ENCODE measurements at regions not wholly inside any gene's neighbourhood (a gene's known extent, or its start where the extent isn't known, plus 50 kb on each side); places are given as distances from the start of the nearest gene placed in this dataset.

DNA sequence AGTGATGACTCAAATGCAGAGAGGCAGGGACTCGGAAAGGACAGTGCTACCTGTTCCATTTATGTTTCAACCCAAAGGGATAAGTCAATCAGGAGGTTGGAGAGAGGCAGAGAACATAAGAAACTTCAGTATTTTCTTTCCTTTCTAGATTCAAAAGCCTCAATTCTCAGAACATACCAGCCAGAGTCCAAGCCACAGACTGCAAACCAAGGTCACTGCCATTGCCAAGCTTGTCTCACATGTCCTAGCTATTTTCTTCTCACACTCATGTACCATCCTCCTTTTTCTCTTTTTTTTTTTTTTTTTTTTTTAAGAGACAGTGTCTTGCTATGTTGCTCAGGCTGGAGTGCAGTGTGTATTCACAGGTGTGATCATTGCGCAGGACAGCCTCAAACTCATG is 111.7 kb upstream of the AKIP1 start:
- H3K27ac ChIP-seq: no peak overlapping the region
- TF ChIP-seq, protein P1, sequence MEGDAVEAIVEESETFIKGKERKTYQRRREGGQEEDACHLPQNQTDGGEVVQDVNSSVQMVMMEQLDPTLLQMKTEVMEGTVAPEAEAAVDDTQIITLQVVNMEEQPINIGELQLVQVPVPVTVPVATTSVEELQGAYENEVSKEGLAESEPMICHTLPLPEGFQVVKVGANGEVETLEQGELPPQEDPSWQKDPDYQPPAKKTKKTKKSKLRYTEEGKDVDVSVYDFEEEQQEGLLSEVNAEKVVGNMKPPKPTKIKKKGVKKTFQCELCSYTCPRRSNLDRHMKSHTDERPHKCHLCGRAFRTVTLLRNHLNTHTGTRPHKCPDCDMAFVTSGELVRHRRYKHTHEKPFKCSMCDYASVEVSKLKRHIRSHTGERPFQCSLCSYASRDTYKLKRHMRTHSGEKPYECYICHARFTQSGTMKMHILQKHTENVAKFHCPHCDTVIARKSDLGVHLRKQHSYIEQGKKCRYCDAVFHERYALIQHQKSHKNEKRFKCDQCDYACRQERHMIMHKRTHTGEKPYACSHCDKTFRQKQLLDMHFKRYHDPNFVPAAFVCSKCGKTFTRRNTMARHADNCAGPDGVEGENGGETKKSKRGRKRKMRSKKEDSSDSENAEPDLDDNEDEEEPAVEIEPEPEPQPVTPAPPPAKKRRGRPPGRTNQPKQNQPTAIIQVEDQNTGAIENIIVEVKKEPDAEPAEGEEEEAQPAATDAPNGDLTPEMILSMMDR (IDR thresholded peaks at IDR 0.05): no peak
- no peak for TF ChIP-seq ZFX (IDR thresholded peaks at IDR 0.05; ENCODE audit: borderline replicate concordance)

DNA sequence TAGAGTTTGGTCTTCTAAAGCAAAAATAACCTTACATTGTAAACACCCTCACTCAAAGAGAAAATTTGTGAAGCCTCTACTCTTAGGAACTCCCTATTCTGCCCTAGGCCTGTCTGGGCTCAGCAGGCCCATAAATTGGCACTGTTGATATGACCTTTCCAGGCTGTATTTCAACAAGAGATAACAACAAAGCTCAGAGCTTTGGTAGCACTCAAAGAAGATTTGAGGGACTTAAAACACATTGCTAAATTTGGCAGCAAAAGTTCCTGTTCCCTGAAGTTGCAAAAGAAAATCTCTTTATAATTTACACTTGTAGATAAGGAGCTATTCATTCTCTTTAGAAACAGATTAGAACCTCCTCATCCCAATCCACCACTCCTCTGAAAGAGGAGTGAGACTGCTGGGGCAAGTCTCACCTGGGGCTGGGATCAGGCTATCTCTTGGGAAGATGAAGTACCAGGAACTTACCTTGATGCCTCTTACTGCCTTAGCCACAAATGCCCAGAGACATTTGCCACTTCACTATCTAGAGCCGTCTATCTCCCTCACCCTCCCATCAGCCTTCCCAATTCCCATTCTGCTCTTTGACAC is 110.4 kb upstream of the AKIP1 start:
- TF ChIP-seq ZFX (IDR thresholded peaks at IDR 0.05; ENCODE audit: borderline replicate concordance): no peak
- TF ChIP-seq, protein P1 (IDR thresholded peaks at IDR 0.05): no peak
- no peak overlapping the region for H3K27ac ChIP-seq

DNA sequence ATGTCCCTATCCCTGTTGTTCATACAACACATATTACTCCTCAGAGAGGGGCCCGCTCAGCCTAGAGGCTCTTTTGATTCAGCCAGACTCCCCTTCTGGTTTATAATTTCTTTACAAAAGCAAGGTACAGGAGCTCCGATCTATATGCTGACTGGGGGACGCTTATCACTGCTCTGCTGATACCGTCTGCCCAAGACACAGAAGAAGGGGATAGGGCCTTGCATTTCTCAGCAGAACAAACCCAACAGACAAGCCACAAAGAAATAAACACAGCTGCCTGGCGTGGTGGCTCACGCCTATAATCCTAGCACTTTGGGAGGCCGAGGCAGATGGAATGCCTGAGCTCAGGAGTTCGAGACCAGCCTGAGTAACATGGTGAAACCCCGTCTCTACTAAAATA is 109.9 kb upstream of the AKIP1 start:
- TF ChIP-seq ZFX (IDR thresholded peaks at IDR 0.05; ENCODE audit: borderline replicate concordance): no peak
- TF ChIP-seq, protein P1 (IDR thresholded peaks at IDR 0.05): no peak

DNA sequence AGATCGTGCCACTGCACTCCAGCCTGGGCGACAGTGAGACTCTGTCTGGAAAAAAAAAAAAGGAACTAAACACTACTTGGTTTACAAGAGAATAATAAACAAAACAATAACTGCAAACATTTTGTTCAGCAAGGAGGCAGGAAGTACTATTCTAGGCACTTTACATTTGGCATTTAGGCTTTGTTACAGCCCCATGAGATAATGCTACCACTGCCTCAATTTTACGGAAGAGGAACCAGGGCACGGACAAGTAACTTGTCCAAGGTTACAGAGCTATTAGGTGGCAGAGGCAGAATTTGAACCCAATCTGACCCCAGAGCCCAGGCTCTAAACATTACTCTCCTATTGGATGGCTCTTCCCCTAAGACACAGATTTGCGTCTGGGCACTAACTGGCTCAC is 108.7 kb upstream of the AKIP1 start:
- TF ChIP-seq ZFX (IDR thresholded peaks at IDR 0.05; ENCODE audit: borderline replicate concordance): no peak
- TF ChIP-seq, protein P1 (IDR thresholded peaks at IDR 0.05): no peak
- no peak overlapping the region for H3K27ac ChIP-seq

More for the DNA sequence above, 109.9 kb upstream of the AKIP1 start:
- H3K27ac ChIP-seq: no peak overlapping the region

DNA sequence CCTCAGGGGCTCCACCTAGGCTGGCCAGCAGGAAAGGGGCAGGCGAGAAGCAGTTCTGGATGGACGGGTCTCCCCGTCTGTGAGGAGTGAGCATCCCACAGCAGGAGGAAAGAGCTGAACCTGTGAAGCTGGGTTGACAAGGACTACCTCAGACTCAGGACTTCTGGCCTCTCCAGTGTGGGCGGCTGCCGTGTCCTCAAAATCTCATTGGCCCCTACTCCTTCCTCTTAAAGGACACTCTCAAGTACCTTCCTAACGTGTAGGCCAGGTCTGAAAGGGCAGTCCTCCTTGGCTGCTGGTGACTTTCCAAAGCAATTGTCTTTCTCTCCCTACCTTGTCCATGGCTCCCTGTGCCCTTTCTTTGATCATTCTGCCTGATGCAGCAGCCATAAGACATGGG is 107.0 kb upstream of the AKIP1 start:
- TF ChIP-seq, protein P1 (IDR thresholded peaks at IDR 0.05): no peak
- no peak for TF ChIP-seq ZFX (IDR thresholded peaks at IDR 0.05; ENCODE audit: borderline replicate concordance)
- no peak overlapping the region for H3K27ac ChIP-seq

DNA sequence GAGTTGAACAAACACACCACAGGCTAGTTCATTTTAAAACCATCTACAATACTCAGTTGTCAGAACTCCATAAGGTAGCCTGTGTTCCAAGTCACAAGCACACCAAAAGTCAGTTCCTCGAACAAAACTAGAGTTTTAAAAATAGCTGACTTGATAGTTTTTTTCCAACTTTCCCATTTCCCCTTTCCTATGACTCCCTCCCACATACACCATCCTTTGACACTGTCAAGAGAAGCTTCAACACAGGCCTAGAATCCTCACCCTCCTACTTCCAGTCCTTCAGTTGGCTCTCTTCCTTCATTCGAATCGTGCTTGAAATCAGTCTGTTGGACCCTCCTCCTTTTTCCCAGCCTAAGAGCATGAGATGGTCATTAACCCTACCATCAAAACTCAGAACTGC is 105.7 kb upstream of the AKIP1 start:
- TF ChIP-seq ZFX (IDR thresholded peaks at IDR 0.05; ENCODE audit: borderline replicate concordance): no peak
- TF ChIP-seq, protein P1 (IDR thresholded peaks at IDR 0.05): no peak
- H3K27ac ChIP-seq: no peak overlapping the region

DNA sequence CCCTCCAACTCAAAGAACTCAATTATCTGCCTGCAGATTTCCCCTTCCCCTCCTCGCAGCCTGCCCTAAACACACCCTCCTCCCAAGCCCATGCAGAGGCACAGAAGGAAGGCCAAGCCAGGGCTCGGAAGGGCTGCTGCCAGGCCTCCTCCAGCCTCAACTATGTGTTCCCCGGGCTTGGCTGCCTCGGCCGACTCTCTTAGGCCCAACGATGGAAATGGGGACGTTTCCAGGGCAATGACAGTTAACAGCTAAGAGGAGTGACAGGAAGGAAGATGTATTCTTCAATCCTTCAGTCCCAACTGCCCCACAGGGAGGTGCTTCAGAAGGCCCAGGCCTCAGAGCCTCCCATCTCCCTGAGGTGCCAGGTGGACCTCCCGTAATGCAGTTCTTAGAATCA is 104.0 kb upstream of the AKIP1 start:
- TF ChIP-seq ZFX (IDR thresholded peaks at IDR 0.05; ENCODE audit: borderline replicate concordance): no peak
- TF ChIP-seq, protein P1 (IDR thresholded peaks at IDR 0.05): no peak
- H3K27ac ChIP-seq: no peak overlapping the region

All from 22Rv1 (cell line).